CD4-positive, alpha-beta T cell (primary cell): ENCODE measurements at regions not wholly inside any gene's neighbourhood (a gene's known extent, or its start where the extent isn't known, plus 50 kb on each side); places are given as distances from the start of the nearest gene placed in this dataset.

ENCODE experiments used
- ATAC-seq: fragments of 200-7000 bp; cut with Tn5 transposase; one replicate; pipeline ENCODE4 v1.10.0; 2022; ENCODE audit warnings: mild to moderate bottlenecking; ENCODE audit not compliant: poor library complexity
- CTCF ChIA-PET: fragments of 350-600 bp; sonication (Branson Sonifier 250); formaldehyde crosslinking; loops from one replicate; lab custom pipeline; 2021; ENCODE audit warnings: antibody characterized with exemption, inconsistent platforms; lab: Charles Lee
- POLR2A ChIA-PET: fragments of 350-600 bp; sonication (Branson Sonifier 250); formaldehyde crosslinking; loops from one replicate; lab custom pipeline; 2021; ENCODE audit warnings: antibody characterized with exemption, inconsistent platforms; lab: Charles Lee
- DNase-seq, 14 experiments: peaks; one replicate each; pipeline ENCODE4 v3.0.0-alpha.2; 2013 to 2020; ENCODE audit warnings: mixed read lengths in 2 of 14
- H3K27ac ChIP-seq, 2 donors: one replicate each; pipeline versions ENCODE4 v1.5.1 to v1.7.0; 2013; ENCODE audit warnings: low read length in 2 of 2, low read depth in 1 of 2, mild to moderate bottlenecking in 1 of 2
- H3K27me3 ChIP-seq, 2 experiments: 1 replicate in 1 of 2; 2 replicates in 1 of 2; pipeline versions ENCODE4 v1.6.1 to v1.7.0; 2013; ENCODE audit warnings: low read length in 2 of 2, control low read depth in 1 of 2, mild to moderate bottlenecking in 1 of 2, moderate library complexity in 1 of 2; ENCODE audit not compliant: insufficient read depth in 2 of 2, control insufficient read depth in 1 of 2
- H3K36me3 ChIP-seq: one replicate; pipeline ENCODE4 v1.6.1; 2013; ENCODE audit warnings: low read length, control low read depth; ENCODE audit not compliant: insufficient read depth
- H3K4me1 ChIP-seq: one replicate; pipeline ENCODE4 v1.6.1; 2013; ENCODE audit warnings: low read length, control low read depth; ENCODE audit not compliant: insufficient read depth
- H3K4me3 ChIP-seq: one replicate; pipeline ENCODE4 v1.5.1; 2013; ENCODE audit warnings: mild to moderate bottlenecking, low read length, moderate library complexity
- H3K9me3 ChIP-seq, 2 experiments: 1 replicate in 1 of 2; 2 replicates in 1 of 2; pipeline versions ENCODE4 v1.6.1 to v1.7.0; 2013; ENCODE audit warnings: low read length in 2 of 2, mild to moderate bottlenecking in 2 of 2, control low read depth in 1 of 2, moderate library complexity in 1 of 2; ENCODE audit not compliant: control insufficient read depth in 1 of 2, insufficient read depth in 1 of 2
- H3K27ac Mint-ChIP-seq: one replicate; pipeline ENCODE4 v1.8.0; 2020; ENCODE audit warnings: mixed read lengths
- H3K27me3 Mint-ChIP-seq: one replicate; pipeline ENCODE4 v1.8.0; 2021; ENCODE audit warnings: mixed read lengths
- H3K36me3 Mint-ChIP-seq: one replicate; pipeline ENCODE4 v1.8.0; 2021; ENCODE audit warnings: low read depth, mixed read lengths
- H3K4me1 Mint-ChIP-seq: one replicate; pipeline ENCODE4 v1.8.0; 2021; ENCODE audit warnings: low read depth, mixed read lengths
- H3K4me3 Mint-ChIP-seq: one replicate; pipeline ENCODE4 v1.8.0; 2020; ENCODE audit warnings: mild to moderate bottlenecking, mixed read lengths
- H3K9me3 Mint-ChIP-seq: one replicate; pipeline ENCODE4 v1.8.0; 2020; ENCODE audit warnings: mixed read lengths
- CTCF ChIP-seq: fragments of 200-600 bp; IDR thresholded peaks from one replicate; pipeline ENCODE4 v1.8.0; 2022; ENCODE audit warnings: antibody characterized with exemption, mild to moderate bottlenecking
- intact Hi-C, 2 experiments: fragments of 100-400 bp; cut with DNase I in 1 of 2; cut with micrococcal nuclease in 1 of 2; formaldehyde crosslinking; loops; one replicate each; pipeline versions ENCODE4 v1.15.1 to v1.9.0; 2023 to 2025; cut with DNase I, micrococcal nuclease

- Histone ChIP-seq H3K4me3 (no peak overlapping the region), H3K27ac (no peak overlapping the region), H3K9me3 (no peaks in the 10 kb centered on the region), H3K27me3 (no peaks in the 10 kb centered on the region), H3K36me3 (no peaks in the 10 kb centered on the region), H3K4me1 (peaks cover 34% of the 10 kb centered on the region)
- ChIA-PET CTCF (no interaction called here), POLR2A (interaction anchor here (1.4 to 1.7 kb wide), 2 partner anchors 42 to 153 kb away, joined by 4 to 6 read pairs; no protein-coding TSS in a partner anchor)
- ATAC-seq: no peak
- no peaks in the 10 kb centered on the region for H3K9me3 Mint-ChIP-seq
- DNase-seq: no peak
- H3K4me3 Mint-ChIP-seq: no peak overlapping the region
- H3K4me1 Mint-ChIP-seq: peaks cover 49% of the 10 kb centered on the region
- no peaks in the 10 kb centered on the region for H3K36me3 Mint-ChIP-seq
- intact Hi-C loops: loop anchor here in 1 of 2 experiments (5.0 kb wide), 1 partner anchor 151 kb away; no protein-coding TSS in a partner anchor
- no peak for TF ChIP-seq CTCF
- H3K27me3 Mint-ChIP-seq: no peaks in the 10 kb centered on the region
- peak overlapping the region; percentile 93 for H3K27ac Mint-ChIP-seq
These were observed 154.5 kb upstream of the ZNF217 start for GRCh38 chr20:53748176-53748575.

GRCh38 chr20:53743607-53744260 is 150.1 kb upstream of the ZNF217 start:
- Histone ChIP-seq H3K4me1 (peaks cover 9% of the 10 kb centered on the region), H3K36me3 (no peaks in the 10 kb centered on the region), H3K4me3 (no peak overlapping the region), H3K27me3 (no peaks in the 10 kb centered on the region), H3K9me3 (no peaks in the 10 kb centered on the region), H3K27ac (no peak overlapping the region)
- TF ChIP-seq CTCF: no peak
- no peaks in the 10 kb centered on the region for H3K36me3 Mint-ChIP-seq
- DNase-seq (no peak), ATAC-seq (no peak)
- H3K4me3 Mint-ChIP-seq: no peak overlapping the region
- intact Hi-C loops: loop anchor here in 1 of 2 experiments (5.0 kb wide), 1 partner anchor 114 kb away; no protein-coding TSS in a partner anchor
- ChIA-PET POLR2A (interaction anchor here (2.3 kb wide), 1 partner anchor 7 kb away, joined by 7 read pairs; no protein-coding TSS in a partner anchor), CTCF (no interaction called here)
- H3K9me3 Mint-ChIP-seq: no peaks in the 10 kb centered on the region
- H3K4me1 Mint-ChIP-seq: peaks cover 38% of the 10 kb centered on the region
- no peak overlapping the region for H3K27ac Mint-ChIP-seq
- H3K27me3 Mint-ChIP-seq: no peaks in the 10 kb centered on the region

GRCh38 chr20:53742685-53743081 is 149.0 kb upstream of the ZNF217 start:
- Histone ChIP-seq H3K27ac (no peak overlapping the region), H3K4me1 (peaks cover 9% of the 10 kb centered on the region), H3K9me3 (no peaks in the 10 kb centered on the region), H3K27me3 (no peaks in the 10 kb centered on the region), H3K36me3 (no peaks in the 10 kb centered on the region), H3K4me3 (no peak overlapping the region)
- Mint-ChIP-seq H3K27me3 (no peaks in the 10 kb centered on the region), H3K36me3 (no peaks in the 10 kb centered on the region), H3K4me3 (no peak overlapping the region), H3K9me3 (no peaks in the 10 kb centered on the region), H3K4me1 (peaks cover 31% of the 10 kb centered on the region), H3K27ac (no peak overlapping the region)
- intact Hi-C loops: loop anchor here in 1 of 2 experiments (5.0 kb wide), 1 partner anchor 115 kb away; no protein-coding TSS in a partner anchor
- CTCF ChIA-PET: no interaction called here
- POLR2A ChIA-PET: interaction anchor here (2.3 kb wide), 1 partner anchor 8 kb away, joined by 7 read pairs; no protein-coding TSS in a partner anchor
- DNase-seq (no peak), ATAC-seq (no peak)
- no peak for TF ChIP-seq CTCF
